ENCODE measurements at regions not wholly inside any gene's neighbourhood (a gene's known extent, or its start where the extent isn't known, plus 50 kb on each side); places are given as distances from the start of the nearest gene placed in this dataset.

DNA sequence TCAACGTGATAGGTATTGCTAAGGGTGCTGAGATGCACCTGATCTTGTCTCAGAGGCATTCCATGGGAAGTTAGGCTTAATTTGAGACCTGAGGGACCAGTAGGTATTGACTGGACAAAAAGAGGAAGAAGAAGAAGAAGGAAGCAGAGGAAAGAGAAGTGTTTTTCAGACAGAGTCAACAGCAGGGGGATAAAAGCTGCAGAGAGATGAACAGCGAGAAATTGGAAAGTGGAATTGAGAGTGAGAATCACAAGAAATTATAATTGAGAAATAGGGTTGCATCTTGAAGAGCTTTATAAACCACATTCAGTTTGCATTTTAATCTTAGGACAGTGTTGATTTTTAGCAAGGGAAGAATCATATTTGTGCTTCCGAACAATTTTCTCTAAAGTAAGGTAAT, 254.0 kb downstream of the CD83 start:
- Histone ChIP-seq H3K4me1 (ENCODE audit: insufficient read depth, low read length) (no peaks in the 10 kb centered on the region), H4K20me1 (ENCODE audit: insufficient read depth, low read length) (no peaks in the 10 kb centered on the region), H3K36me3 (replicated peaks in 1 of 2; ENCODE audit: control insufficient read depth in 1 of 2, insufficient read depth in 2 of 2, low read length in 2 of 2) (no peaks in the 10 kb centered on the region), H3K9ac (ENCODE audit: insufficient read depth, low read depth, low read length) (no peak overlapping the region), H3K9me3 (ENCODE audit: low read length) (no peaks in the 10 kb centered on the region), H3K27me3 (ENCODE audit: control insufficient read depth in 1 of 2, insufficient read depth in 2 of 2, low read length in 2 of 2) (no peaks in the 10 kb centered on the region; a peak in 1 of 5 replicates), H3K27ac (ENCODE audit: extremely low read length, insufficient read depth, low read length) (no peak overlapping the region), H2AFZ (ENCODE audit: low read length) (no peak overlapping the region), H3K4me2 (ENCODE audit: low read depth, low read length) (no peak overlapping the region), H3K4me3 (replicated peaks in 1 of 3; ENCODE audit: insufficient read depth in 1 of 3, low read depth in 2 of 3, low read length in 3 of 3) (no peak overlapping the region), H3K79me2 (ENCODE audit: insufficient read depth, low read length) (no peaks in the 10 kb centered on the region)
- DNase-seq (ENCODE audit: low spot score) (no peak), FAIRE-seq (no peak), ATAC-seq (no peak)
- CTCF ChIA-PET (ENCODE audit: low intra/inter-chr PET ratio, low total read pairs): no interaction called here
- WGBS (ENCODE audit: low lambda C conversion rate): 18% methylated on average over 3 of the region's 3 CpGs
- intact Hi-C loops (cut with micrococcal nuclease; ENCODE audit: unreplicated experiment) (no loop called here), in situ Hi-C loops (cut with HindIII; ENCODE audit: extremely low pct_ligation_motif_present, low pct_unique_long_range_greater_than_20kb) (no loop called here)
- BruUV-seq (replicated peaks): no TSS peak
- TF ChIP-seq RFX3 (CRISPR knock-in tag; IDR thresholded peaks at IDR 0.05) (no peak), NCOA1 (CRISPR knock-in tag; IDR thresholded peaks at IDR 0.05) (no peak), ZNF710 (CRISPR knock-in tag; IDR thresholded peaks at IDR 0.05; ENCODE audit: borderline replicate concordance) (no peak), ZNF574 (CRISPR knock-in tag; IDR thresholded peaks at IDR 0.05) (no peak), ISX (CRISPR knock-in tag; conservative IDR thresholded peaks at IDR 0.05) (no peak), DPF2 (CRISPR knock-in tag; IDR thresholded peaks at IDR 0.05; ENCODE audit: borderline replicate concordance, low read depth) (no peak), MED8 (CRISPR knock-in tag; IDR thresholded peaks at IDR 0.05; ENCODE audit: insufficient replicate concordance) (no peak), EP300 (IDR thresholded peaks at IDR 0.05; ENCODE audit: low read depth in 2 of 2, low read length in 2 of 2) (no peak), EP300 (CRISPR knock-in tag; IDR thresholded peaks at IDR 0.05; ENCODE audit: borderline replicate concordance) (no peak), XBP1 (CRISPR knock-in tag; IDR thresholded peaks at IDR 0.05) (no peak), TCF12 (IDR thresholded peaks at IDR 0.05) (no peak), TCF12 (CRISPR knock-in tag; IDR thresholded peaks at IDR 0.05) (no peak), NR2F6 (IDR thresholded peaks at IDR 0.05) (no peak), NR2F6 (CRISPR knock-in tag; IDR thresholded peaks at IDR 0.05) (no peak), ATAD3A (CRISPR knock-in tag; IDR thresholded peaks at IDR 0.05) (no peak)
- TF ChIP-seq, protein P1, sequence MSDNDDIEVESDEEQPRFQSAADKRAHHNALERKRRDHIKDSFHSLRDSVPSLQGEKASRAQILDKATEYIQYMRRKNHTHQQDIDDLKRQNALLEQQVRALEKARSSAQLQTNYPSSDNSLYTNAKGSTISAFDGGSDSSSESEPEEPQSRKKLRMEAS (IDR thresholded peaks at IDR 0.05): no peak
- POLR2A ChIA-PET: no interaction called here

Measured in HepG2 (cell line).